Ammon's horn (tissue), 1 donor: ENCODE measurements at regions not wholly inside any gene's neighbourhood (a gene's known extent, or its start where the extent isn't known, plus 50 kb on each side); places are given as distances from the start of the nearest gene placed in this dataset.

ENCODE experiments used
- DNase-seq: peaks from one replicate; pipeline ENCODE4 v3.0.0-alpha.2; 2016; ENCODE audit warnings: low spot score

DNA sequence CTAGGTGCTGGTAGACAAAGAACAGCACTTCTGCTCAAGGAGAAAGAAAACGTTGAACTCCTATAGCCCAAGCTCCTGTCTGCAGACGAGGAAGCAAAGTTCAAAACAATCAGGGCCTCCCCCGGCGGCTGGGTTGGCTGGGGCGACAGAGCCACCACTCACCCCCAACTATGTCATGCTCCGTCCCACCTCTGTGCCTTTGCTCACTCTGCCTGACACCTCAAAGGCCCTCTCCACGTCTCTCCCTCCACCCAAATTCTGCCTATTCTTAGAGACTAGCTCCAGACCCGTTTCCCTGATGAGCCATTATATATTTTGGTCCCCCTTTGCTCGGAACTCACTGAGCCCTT lies 304.3 kb downstream of the TLE3 start:
- no peak for DNase-seq

DNA sequence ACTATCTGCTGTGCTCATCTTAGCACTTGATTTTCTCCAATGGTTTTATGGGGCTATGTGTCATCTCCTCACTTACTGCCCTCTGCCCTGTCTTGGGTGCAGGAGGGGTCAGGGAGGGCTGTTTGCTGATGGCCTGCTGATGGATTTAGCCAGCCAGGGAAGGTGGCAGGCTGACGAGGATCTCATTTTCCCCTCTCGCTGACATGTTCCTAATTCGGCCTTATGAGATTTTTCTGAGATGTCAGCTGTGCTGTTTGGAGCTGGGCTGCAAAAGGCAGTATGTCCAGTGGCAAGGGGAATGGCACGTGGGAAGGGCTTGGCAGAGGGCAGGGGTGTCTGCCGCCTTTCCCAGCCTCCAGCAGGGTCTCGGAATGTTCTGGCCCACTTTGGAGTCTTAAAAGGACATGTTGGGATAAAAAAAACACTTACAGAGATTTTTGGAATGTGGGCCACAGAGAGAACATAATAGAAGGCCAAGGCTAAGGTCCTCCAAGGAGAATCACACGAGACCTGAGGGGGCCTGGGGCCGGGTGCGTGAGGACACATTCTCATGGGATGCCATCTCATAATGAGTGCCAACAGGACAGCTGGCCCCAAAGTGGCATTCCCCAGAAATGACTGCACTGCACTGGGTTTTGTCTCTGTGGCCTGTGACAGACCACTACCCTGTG lies 303.8 kb downstream of the TLE3 start:
- DNase-seq: no peak

DNA sequence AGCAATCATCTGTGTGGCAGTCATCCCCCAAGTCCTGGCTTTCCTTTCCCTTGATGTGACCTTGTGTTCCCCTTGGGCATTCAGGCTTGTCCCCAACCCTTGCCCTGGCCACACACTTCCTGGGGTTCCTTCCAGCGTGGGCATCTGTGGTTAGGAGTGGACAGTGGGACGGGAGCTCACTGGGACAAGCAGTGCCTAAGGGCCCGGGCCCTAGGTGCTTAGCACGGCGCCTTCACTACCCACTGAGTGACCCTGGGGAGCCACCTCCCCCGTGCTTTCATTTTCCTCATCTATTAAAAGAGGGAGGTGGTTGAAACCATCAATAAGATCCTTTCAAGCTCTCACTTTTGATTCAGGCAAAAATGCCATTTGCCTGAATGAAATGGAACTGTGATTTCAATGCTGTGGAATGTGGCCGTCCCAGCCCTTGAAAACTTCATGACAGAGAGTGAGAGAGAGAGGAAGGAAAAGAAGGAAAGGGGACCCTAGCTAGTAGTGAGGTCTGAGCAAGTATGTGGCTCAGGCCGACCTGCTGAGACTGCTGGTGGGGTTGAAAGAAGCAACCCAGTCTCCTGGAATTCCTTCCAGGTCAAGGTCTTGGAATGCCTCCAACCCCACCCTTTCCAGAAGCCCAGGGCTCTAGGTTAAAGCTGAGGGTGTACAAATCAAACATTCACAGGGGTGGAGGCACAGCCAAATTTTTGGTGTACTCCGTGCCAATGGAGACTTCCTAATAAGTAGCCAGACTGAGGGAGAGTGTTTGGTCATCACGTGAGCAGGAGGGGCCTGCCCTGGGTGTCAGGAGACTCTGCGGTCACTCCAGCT lies 302.9 kb downstream of the TLE3 start:
- DNase-seq: no peak

DNA sequence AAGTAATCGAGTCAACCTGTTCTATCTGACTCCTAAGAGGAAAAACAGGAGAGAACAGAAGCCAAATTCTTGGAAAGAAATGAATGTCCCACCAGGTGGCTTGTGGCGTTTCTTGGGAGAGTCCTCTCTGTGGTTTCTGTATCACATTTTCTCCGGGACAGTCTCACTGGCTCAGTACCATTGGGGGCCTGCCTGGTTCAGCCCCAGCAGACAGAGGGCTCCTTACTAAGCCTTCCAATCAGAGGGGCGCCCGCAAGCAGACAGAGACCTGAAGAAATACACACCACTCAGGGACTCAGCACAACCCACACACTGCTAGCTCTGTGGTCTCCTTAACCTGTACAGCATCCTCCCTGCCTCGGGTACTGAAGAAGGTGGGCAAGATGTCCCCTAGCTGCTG lies 302.1 kb downstream of the TLE3 start:
- DNase-seq: no peak

DNA sequence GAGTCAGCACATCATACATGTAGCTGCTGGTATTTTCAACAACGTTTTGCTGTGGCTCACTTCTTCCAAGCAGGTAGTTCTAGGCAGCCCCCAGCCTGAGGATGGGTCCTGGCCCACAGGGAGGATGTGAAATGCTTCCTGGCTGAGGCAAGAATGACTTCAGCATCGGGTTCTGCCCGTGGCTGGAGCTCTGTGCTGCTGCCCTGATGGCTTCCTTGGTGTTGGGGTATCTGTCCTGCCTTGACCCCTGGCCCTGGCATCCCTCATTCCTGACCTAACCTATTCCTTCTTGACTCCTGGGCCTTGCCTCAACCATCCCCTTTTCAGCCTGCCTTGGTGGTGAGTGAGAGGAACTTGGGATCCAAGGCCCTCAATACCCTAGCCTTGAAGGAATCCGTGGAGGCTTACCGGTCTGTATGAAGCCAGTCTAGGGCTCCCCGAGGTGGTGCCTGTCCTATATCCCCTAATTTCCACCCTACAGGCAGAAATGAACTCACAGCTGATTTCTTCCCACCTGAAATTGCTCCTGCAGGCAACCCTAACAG lies 300.6 kb downstream of the TLE3 start:
- no peak for DNase-seq

DNA sequence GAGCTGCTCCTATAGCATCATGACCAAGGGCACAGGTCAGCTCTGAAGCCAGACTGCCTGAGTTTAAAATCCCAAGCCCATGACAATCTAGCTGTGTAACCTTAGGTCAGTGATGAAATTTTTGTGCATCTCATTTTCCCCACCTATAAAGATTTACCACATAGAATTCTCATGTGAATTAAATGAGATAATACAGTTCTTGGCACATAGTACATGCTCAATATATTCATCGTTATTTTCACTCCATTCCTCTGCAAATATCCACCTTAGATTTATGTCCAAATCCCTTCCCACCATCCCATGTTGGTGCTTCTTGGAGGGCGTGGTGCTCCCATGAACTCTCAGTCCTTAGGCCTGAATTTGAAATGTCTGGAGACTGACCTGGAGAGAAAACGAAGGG lies 300.1 kb downstream of the TLE3 start:
- DNase-seq: no peak

DNA sequence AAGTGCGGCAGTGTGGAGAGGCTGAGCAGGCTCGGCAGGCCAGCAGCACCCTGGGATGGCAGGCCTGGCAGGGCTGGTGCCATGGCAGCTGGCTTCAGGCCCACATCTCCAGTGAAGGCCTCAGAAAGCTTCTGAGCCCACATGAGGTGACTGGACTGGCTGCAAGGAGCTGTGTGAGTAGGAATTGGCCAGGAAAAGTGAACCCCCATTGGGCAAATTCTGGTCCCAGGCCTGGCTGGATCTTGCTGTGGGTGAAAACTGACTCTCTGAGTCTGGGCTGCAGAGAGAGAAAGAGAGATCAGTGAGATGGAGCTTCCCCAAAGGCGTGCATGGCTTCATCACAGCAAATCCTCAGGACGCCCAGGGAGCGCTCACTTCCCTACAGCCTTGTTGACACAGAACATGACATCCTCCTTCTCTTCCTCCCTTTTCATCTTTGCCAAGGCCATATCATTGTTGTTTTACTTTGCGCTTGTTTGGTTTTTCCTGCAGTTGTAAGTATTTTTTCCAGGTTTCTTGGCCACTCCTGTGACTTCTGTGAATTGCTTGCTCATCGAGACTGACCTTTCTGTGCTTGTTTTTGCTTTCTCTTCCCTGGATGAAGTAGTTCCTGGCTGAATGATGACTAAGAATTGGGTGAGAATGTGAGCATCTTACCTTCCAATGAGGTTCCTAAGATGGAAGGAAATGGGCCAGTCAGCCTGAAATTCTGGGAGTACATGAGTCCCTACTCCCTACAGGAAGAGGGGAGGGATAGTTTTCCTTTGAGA lies 299.1 kb downstream of the TLE3 start:
- no peak for DNase-seq

DNA sequence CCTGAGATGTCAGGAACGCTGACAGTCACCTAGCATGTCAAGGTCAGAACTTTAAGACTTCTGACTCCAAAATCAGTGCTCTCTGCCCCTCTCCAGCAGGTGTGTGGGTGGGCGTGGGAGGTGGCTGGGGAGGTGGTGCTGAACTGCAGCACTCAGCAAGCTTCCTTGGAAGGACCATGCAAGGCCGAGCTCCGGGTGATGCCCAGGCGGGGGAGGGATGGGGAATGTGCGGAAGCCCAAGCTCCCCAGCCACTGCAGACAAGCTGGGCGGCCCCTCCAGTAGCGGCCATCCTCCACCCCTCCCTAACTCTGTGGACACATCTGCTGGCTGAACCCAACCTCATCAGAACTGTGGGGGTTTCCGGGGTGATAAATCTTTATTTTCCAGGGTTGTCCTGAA lies 296.6 kb downstream of the TLE3 start:
- no peak for DNase-seq

DNA sequence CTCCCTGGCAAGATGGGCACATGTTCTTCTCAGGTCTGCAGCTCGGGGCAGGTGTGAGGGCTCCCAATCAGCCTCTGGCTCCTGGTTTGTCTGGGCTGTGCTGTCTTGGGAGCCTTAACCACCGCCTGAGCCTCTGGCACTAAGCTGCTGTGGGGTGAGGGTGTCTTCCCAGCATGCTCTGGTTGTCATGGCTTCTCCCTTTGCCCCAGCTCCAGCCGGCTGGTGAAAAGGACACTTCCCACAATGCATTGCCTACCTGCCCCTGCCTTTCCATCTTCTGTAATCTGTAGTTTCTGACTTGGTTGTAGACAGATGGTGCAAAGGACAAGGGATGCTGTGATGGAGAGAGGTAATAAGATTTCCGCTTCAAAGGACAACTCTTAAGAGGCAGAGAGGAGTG lies 295.3 kb downstream of the TLE3 start:
- DNase-seq: no peak

DNA sequence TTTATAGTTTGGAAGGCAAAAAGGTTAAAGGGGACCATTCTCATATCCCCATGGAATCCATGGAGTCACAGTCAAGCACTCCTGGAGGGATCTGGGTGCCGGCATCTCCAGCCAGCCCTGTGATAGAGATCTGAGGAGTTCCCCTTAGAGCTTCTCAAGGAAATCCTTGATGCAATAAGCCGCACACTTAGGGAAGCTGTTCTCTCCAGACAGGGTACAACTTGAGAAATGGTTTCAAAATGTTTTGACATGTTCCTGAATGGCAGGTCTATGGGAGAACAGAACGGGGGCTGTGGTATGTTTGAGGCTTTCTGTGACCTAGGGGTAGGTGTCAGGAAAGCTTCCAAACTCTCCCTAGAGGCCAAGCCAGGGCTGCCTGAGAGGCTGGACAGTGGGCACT lies 292.9 kb downstream of the TLE3 start:
- no peak for DNase-seq

DNA sequence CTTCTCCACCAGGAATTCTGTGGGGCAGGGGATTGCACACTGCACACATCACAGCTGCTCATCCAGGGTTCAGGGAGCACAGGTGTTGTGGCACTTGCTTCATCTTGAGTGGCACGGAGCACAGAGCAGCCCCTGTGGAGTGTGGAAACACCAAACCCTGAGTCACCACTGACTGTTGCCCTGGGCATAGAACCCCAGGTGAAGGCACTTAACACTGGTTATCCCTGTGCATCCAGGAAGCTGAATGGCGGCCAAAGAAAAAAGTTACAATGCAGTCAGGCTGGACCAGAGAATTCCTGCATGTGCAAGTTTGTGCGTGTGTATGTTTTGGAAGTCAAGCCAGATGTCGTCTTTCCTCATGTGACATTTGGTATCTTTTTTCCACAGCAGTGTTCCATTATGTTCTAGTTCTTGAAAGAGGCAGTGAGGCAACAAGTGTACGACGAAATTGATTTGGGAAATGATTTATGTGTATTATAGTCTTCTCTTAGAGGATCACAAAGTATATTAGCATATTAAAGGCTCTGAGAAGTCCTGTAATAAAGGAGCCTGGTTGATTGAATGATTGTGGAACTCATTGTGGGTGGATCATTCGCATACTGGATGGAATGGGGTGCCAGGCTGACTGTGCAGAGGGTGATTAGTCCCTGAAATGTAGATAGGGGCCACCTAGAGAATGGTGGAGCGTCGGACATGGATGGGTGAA lies 292.3 kb downstream of the TLE3 start:
- DNase-seq: no peak

DNA sequence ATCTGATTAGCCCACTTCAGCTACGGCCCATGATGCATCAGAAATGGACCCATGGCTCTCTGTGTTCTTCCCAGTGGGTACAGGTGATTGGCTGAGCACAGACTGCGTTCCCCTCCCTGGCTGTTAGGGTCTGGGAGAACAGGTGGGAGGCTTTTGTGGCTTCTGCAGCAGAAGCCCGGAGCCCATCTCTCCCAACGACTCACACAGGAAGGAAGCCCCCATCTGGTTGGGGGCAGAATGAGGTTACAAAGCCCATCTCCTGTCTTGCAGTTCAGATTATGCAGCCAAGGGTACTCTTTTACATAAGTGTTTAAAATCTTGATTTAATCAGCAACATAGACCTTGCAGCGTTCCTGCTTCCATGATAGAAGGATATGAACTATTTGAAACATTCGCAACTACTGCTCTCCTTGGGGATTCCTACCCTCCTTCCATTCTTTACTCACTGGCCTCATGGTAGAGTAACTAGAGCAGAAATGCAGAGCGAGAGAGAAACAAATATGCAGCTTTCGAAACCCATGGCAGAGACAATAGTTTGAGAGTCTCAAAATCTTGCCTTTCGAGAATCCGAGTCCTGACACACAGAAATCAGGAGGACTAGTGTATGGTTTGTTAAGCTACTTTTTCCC lies 291.3 kb downstream of the TLE3 start:
- no peak for DNase-seq

DNA sequence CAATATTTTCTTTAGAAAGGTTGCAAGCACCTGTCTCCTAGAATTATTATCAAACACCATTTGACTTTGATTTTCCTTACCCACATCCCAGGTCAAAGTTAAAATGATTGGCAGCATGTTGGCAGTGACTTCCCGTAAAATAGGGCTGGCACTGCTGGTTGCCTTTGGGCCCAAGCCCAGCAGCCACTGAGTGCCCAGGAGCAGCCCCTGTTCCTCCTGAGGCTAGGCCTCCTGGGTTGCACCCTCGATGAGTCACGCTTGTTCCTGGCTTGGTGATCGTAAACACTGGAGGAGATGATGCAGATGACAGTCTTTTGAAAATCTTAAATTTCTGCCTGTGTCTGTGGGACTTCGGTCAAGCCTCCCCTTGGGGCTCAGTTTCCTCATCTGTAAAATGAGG lies 290.0 kb downstream of the TLE3 start:
- no peak for DNase-seq

DNA sequence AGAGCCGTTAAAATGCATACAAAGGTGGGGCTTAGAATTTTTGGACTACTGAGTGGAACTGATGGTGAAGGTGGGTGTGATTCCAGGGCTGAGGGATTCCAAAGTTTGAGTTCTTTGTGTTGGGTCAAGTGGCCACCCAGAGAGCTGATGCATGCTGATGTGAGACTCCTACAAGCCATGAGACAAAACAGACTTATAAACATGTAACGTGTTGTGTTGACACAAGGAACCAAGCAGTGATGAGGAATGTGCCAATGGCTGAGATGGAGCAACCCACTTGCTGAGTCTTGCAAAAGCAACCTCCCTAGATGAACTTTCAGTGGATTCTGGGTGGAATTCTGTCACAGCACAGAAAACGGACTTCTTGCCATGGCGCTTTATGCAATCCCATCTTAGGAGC lies 289.0 kb downstream of the TLE3 start:
- no peak for DNase-seq

DNA sequence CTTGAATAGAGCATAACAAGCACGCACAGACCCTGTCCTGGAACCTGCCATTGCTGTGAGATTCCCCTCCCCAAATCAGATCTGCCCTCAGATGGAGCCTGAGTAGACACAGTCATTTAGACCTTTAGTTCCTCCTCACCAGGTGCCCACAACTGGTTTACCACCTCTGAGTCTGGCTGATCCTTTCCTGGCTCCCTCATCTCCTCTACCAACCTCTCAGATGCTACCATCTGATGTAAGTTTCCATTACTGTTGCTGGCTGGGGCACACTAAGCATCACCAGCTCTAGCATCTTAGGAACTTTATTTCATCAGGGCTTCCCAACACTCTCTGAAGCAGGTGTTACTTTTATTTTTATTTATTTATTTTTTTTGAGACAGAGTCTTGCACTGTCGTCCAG lies 288.3 kb downstream of the TLE3 start:
- no peak for DNase-seq

DNA sequence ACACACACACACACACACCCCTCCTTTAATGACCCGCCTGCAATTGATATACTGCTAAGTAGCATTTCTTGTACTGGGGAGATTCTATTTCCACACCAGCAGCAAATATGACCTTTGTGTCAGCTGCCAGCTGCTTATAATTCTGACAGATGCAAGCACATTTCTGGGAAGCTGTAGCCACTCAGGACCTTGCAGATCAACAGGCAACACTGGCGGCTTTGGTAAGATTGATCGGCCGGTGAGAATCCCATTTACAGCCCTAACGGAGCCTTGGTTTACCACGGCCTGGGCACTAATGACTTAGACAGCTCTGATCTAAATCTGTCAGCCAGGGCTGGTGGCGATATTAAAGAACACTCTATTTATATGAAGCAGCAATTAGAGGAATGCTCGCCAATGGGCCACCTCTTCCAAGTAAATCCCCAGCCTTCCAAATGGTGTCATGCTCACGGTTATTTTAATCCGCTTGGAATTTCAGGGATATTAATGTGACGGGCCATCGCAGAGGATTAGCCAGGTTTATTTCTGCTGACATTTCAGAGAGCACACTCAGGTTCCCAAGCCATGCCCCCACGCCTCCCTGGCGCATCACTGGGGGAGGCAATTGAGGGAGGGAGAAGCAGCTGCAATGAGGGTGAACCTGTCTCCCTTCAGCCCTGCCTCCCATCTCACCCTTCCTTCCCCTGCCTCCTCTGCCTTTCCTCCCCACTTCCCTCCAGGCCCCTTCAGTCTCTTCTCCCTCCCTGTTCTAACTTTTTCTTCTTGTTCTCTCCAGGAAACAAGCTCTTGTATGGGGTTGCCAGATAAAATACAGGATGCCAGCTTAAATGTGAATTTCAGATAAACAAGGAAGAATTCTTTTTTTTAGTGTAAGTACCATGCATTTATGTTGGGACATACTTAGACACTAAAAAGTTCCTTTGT lies 287.0 kb downstream of the TLE3 start:
- DNase-seq: no peak

DNA sequence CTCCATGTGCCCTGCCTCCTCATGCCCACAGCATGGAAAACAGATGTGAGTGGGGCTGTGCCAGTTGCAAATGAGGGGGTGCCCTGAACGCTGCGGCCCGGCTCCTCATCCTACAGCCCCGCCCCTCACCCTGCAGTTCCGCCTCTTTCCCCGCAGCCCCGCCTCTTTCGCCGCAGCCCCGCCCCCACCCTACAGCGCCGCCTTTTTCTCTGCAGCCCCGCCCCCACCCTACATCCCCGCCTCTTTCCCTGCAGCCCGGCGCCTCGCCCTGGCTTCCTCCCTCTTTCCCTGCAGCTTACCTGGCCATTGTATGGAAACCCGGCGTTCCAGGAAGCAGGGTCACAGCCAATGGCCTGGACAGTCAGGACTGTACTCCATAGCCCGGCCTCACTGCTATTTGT lies 284.9 kb downstream of the TLE3 start:
- DNase-seq: no peak

DNA sequence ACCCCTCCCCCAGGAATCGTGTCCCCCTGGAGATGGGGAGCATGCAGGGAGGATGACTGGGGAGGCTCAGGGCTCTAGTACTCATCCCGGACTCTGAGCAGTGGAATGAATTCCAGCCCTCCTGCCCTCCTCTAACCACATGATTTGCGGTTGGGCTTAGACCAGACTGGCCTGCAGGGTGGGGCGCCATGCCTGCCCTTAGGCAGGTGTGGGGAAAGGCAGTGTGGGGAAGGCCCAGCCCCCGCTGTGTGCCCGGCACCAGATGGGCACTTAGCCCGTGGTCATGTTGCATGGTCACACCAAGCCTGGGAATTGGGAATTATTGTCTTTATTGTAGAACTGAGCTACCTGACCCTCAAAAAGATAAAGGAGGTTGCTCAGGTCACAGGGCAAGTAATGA lies 283.8 kb downstream of the TLE3 start:
- DNase-seq: no peak

DNA sequence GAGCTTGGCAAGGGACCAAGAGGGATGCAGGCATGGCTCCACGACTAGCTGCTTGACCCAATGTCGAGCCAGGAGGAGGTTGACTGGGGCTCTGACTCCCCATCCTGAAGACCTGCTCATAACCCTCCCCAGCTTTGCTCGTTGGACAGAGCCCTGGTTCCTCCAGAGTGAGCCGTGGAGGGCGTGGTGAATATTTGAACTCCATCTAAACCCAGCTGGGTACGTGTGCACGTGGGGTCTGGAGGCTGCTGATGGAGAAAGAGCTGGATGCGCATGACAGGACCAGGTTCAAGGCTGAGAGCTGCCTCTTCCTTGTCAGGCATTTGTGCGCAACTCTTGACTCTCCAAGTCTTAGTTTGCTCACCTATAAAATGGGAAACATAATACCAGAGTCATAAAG lies 282.8 kb downstream of the TLE3 start:
- DNase-seq: no peak

DNA sequence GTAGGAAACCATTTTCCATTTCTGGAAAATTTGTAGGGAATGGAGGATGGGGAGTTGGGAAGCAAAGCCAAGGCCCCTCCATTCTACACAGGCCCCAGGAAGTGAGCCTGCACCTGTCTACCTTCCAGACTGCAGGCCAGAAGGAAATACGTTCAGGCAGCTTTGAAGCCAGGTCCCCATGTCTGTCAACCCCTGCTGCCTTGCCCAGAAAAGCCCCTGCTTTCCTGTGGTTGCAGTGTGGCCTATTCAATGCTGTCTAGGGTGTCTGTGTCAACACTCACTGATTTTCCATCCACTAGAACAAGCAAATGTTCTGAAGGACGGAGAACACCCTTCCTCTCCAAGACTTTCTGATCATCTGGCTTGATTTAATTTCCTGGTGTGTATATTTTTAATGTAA lies 281.9 kb downstream of the TLE3 start:
- no peak for DNase-seq

DNA sequence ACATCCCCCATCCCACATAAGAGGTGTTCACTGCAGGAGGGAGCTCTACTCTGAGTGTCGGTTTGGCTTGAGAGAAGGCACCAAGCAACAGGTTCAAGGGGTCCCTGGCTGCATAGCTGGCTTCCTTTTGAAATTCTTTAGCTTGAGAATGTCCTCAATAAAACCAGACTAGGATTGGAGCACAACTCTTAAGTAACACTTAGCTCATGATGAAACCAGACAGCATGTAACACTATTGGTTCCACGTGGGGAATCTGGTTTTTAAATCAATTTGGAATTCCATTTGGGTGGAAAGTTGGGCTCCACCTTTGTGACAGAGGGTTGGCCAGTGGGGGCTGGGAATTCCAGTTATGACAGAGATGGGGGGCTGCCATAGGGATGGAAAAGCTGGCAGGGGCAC lies 281.2 kb downstream of the TLE3 start:
- DNase-seq: no peak
